Body of pancreas (tissue), 4 donors: ENCODE measurements at regions not wholly inside any gene's neighbourhood (a gene's known extent, or its start where the extent isn't known, plus 50 kb on each side); places are given as distances from the start of the nearest gene placed in this dataset.

ENCODE experiments used
- ATAC-seq: fragments of 150-250 bp; one replicate; pipeline ENCODE4 v1.9.1; 2016
- DNase-seq, 4 donors: peaks; one replicate each; pipeline ENCODE4 v3.0.0-alpha.2; 2019
- H3K27ac ChIP-seq, 4 donors: fragments of 200-600 bp; sonication (generic); 1 replicate in 3 of 4; 2 replicates in 1 of 4; pipeline versions ENCODE4 v1.5.1 to v1.6.1; 2016 to 2019; ENCODE audit warnings: mild to moderate bottlenecking in 1 of 4, mixed read lengths in 1 of 4, moderate library complexity in 1 of 4
- H3K27me3 ChIP-seq, 2 donors: fragments of 200-600 bp; sonication (generic); one replicate each; pipeline ENCODE4 v1.6.0; 2016; ENCODE audit warnings: mild to moderate bottlenecking in 1 of 2
- H3K36me3 ChIP-seq, 2 donors: fragments of 200-600 bp; sonication (generic); replicated peaks in 1 of 2; 2 replicates each; pipeline ENCODE4 v1.5.1; 2016; ENCODE audit warnings: low read depth in 2 of 2; ENCODE audit not compliant: insufficient read depth in 1 of 2
- H3K4me1 ChIP-seq: fragments of 200-600 bp; sonication (generic); one replicate; pipeline ENCODE4 v1.6.0; 2016
- H3K4me3 ChIP-seq, 2 donors: fragments of 200-600 bp; sonication (generic); 1 replicate in 1 of 2; 2 replicates in 1 of 2; pipeline ENCODE4 v1.5.1; 2016 to 2019
- H3K9me3 ChIP-seq, 3 donors: fragments of 200-600 bp; sonication (generic); 1 replicate in 2 of 3; 2 replicates in 1 of 3; pipeline ENCODE4 v1.5.1; 2016
- CTCF ChIP-seq, 7 experiments: fragments of 450-650 bp in 4 of 7; fragments of 200-600 bp in 3 of 7; sonication (generic) in 3 of 7; IDR thresholded peaks; one replicate each; pipeline ENCODE4 v1.5.1; 2016 to 2019; ENCODE audit warnings: antibody characterized with exemption in 7 of 7
- POLR2A ChIP-seq, 3 donors: fragments of 450-650 bp; IDR thresholded peaks; one replicate each; pipeline ENCODE4 v1.6.1; 2016; ENCODE audit warnings: antibody characterized with exemption in 3 of 3, mild to moderate bottlenecking in 2 of 3
- WGBS, 2 donors: methylation state at CpG; one replicate each; pipeline ENCODE4 v1.1.5; 2017; 5-methylcytosine and 5-hydroxymethylcytosine counted together
- intact Hi-C: fragments of 100-400 bp; cut with DNase I; formaldehyde crosslinking; loops from one replicate; pipeline ENCODE4 v1.15.1; 2023

DNA sequence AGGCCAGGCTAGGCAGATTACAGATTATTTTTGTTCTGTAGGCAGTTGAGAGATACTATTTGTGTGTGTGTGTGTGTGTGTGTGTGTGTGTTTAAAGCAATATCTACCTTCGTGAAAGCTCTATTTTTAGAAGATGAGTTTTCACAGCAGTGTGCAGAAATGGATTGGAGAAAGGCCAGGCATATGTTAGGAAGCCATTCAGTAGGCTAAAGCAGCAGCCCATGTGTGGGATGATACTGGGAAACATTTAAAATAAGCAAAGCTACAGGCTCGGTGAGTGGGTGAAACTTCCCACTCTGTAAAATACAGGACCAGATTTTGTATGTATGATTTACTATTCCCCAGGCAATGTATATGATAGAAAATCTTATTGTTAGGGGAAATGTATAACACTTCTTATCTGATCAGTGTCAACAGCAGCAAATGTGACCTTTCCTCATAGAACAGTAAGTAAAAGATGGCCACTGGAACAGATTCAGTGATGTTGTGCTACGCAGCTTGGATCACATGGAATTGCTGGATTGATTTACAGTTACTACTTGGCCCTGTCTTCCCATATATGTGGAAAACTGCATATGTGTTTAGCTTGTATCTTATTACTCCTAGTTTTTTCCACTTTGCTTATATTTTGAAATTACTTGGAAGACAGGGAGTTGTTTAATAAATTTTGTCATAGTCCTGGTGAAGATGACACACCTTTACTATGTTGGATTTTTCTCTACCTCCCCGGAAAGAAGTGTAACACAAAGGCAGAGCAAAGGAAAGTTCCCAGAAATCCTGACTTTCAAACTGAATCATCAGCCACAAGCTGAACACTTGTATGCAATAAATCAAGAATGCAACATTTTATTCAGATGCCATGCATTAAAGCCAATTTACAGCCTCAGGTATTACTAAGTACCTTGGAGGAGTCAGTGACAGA, 1077.7 kb upstream of the SEMA6A start:
- TF ChIP-seq CTCF (IDR thresholded peaks at IDR 0.05): no peak
- no peak for TF ChIP-seq POLR2A (IDR thresholded peaks at IDR 0.05)
- WGBS, 2 donors: 60 to 67% methylated on average over 4 of the region's 4 CpGs
- Histone ChIP-seq H3K27me3 (no peaks in the 10 kb centered on the region), H3K27ac (no peak overlapping the region), H3K9me3 (no peaks in the 10 kb centered on the region), H3K36me3 (no peaks in the 10 kb centered on the region), H3K4me1 (no peaks in the 10 kb centered on the region), H3K4me3 (no peak overlapping the region)
- DNase-seq: no peak
- intact Hi-C loops: no loop called here
- ATAC-seq: no peak

- H3K4me1 ChIP-seq: no peaks in the 10 kb centered on the region
- WGBS, 2 donors: 45 to 53% methylated on average over 3 of the region's 3 CpGs
- intact Hi-C loops: no loop called here
- H3K27me3 ChIP-seq: no peaks in the 10 kb centered on the region
- H3K9me3 ChIP-seq: no peaks in the 10 kb centered on the region
- no peak overlapping the region for H3K27ac ChIP-seq
- no peak for DNase-seq
- ATAC-seq: no peak
- no peaks in the 10 kb centered on the region for H3K36me3 ChIP-seq
- TF ChIP-seq POLR2A (IDR thresholded peaks at IDR 0.05) (no peak), CTCF (IDR thresholded peaks at IDR 0.05) (no peak)
- H3K4me3 ChIP-seq: no peak overlapping the region
Observed at GRCh38 chr5:117649821-117650220, 1075.2 kb upstream of the SEMA6A start.

DNA sequence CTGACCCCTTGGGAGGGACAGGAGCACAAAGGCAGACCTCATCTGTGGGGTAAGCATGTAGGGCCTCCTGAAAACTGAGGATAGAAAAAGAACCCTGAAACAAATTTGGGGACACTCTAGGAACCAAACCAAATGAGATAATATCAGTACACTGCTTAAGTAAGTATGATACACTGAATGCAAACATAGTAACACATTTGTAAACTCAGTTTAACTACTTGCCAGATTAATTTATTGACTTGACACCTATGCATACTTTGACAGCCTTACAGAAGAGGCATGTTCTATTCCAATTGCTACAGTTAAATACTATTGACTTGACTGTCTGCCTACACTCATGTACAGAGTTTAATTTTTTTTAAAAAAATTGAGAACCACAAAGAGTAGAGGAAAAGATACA, 1070.8 kb upstream of the SEMA6A start:
- no peak for TF ChIP-seq CTCF (IDR thresholded peaks at IDR 0.05)
- no peak for TF ChIP-seq POLR2A (IDR thresholded peaks at IDR 0.05)
- Histone ChIP-seq H3K9me3 (no peaks in the 10 kb centered on the region), H3K27me3 (no peaks in the 10 kb centered on the region), H3K36me3 (no peaks in the 10 kb centered on the region), H3K4me1 (no peaks in the 10 kb centered on the region), H3K4me3 (no peak overlapping the region), H3K27ac (no peak overlapping the region)
- no peak for ATAC-seq
- no peak for DNase-seq
- intact Hi-C loops: no loop called here

- ATAC-seq: no peak
Observed at GRCh38 chr5:117638581-117638980, 1064.0 kb upstream of the SEMA6A start.

More at GRCh38 chr5:117638581-117638980, 1064.0 kb upstream of the SEMA6A start:
- H3K36me3 ChIP-seq: no peaks in the 10 kb centered on the region
- H3K4me3 ChIP-seq: no peak overlapping the region
- H3K4me1 ChIP-seq: no peaks in the 10 kb centered on the region
- no peak overlapping the region for H3K27ac ChIP-seq
- 56 to 66% methylated on average over 2 of the region's 2 CpGs for WGBS, 2 donors
- H3K9me3 ChIP-seq: no peaks in the 10 kb centered on the region
- H3K27me3 ChIP-seq: no peaks in the 10 kb centered on the region
- no peak for DNase-seq
- TF ChIP-seq CTCF (IDR thresholded peaks at IDR 0.05) (no peak), POLR2A (IDR thresholded peaks at IDR 0.05) (no peak)
- intact Hi-C loops: no loop called here
